ENCODE measurements at regions not wholly inside any gene's neighbourhood (a gene's known extent, or its start where the extent isn't known, plus 50 kb on each side); places are given as distances from the start of the nearest gene placed in this dataset.

- DNase-seq (ENCODE audit: low spot score) = no peak
- Histone ChIP-seq H3K27ac (replicated peaks; ENCODE audit: low read length) (no peak overlapping the region), H3K4me3 (ENCODE audit: low read length in 2 of 2) (no peak overlapping the region), H3K4me2 (ENCODE audit: insufficient read depth, low read length, poor library complexity, severe bottlenecking) (no peak overlapping the region), H3K18ac (ENCODE audit: low read length) (no peak overlapping the region), H4K8ac (ENCODE audit: low read depth, low read length) (no peak overlapping the region), H2BK12ac (ENCODE audit: low read length) (no peak overlapping the region), H2BK15ac (ENCODE audit: low read length) (no peak overlapping the region), H3K9me3 (replicated peaks in 1 of 2; ENCODE audit: control insufficient read depth in 2 of 2, insufficient read depth in 1 of 2, low read depth in 1 of 2, low read length in 2 of 2) (no peaks in the 10 kb centered on the region), H3K27me3 (ENCODE audit: control insufficient read depth in 3 of 3, insufficient read depth in 3 of 3, low read depth in 1 of 3, low read length in 3 of 3) (no peaks in the 10 kb centered on the region), H2BK5ac (ENCODE audit: low read length) (no peak overlapping the region), H3K4ac (ENCODE audit: low read length) (no peak overlapping the region), H2AFZ (ENCODE audit: low read length) (no peak overlapping the region), H3K36me3 (replicated peaks in 1 of 2; ENCODE audit: control insufficient read depth in 2 of 2, insufficient read depth in 2 of 2, low read length in 2 of 2) (no peaks in the 10 kb centered on the region), H3K79me1 (ENCODE audit: low read depth, low read length) (no peaks in the 10 kb centered on the region), H2BK120ac (ENCODE audit: low read depth, low read length) (no peak overlapping the region), H3K4me1 (ENCODE audit: control insufficient read depth in 2 of 2, insufficient read depth in 1 of 2, low read depth in 1 of 2, low read length in 2 of 2) (no peaks in the 10 kb centered on the region), H3K9ac (ENCODE audit: low read depth, low read length, poor library complexity) (no peak overlapping the region), H3K14ac (ENCODE audit: low read length) (no peak overlapping the region), H2AK5ac (ENCODE audit: low read depth, low read length) (no peak overlapping the region), H3K23ac (ENCODE audit: low read depth, low read length, poor library complexity) (no peak overlapping the region), H4K91ac (ENCODE audit: low read depth, low read length, poor library complexity) (no peak overlapping the region)
- no CpG with 5 or more reads among the region's 1 CpG for WGBS, 2 donors (ENCODE audit: extremely low coverage in 2 of 2, insufficient read length in 2 of 2, insufficient replicate concordance in 1 of 2)
Observed at GRCh38 chr7:13518738-13519137, 470.7 kb downstream of the ETV1 start.

GRCh38 chr7:13524076-13524475 lies 465.4 kb downstream of the ETV1 start:
- Histone ChIP-seq H2AK5ac (ENCODE audit: low read depth, low read length) (no peak overlapping the region), H3K18ac (ENCODE audit: low read length) (no peak overlapping the region)
- no peak for DNase-seq (ENCODE audit: low spot score)

GRCh38 chr7:13532028-13532753 lies 457.3 kb downstream of the ETV1 start:
- Histone ChIP-seq H2AK5ac (ENCODE audit: low read depth, low read length) (no peak overlapping the region), H4K8ac (ENCODE audit: low read depth, low read length) (no peak overlapping the region), H2BK12ac (ENCODE audit: low read length) (no peak overlapping the region), H3K79me1 (ENCODE audit: low read depth, low read length) (no peaks in the 10 kb centered on the region), H3K36me3 (replicated peaks in 1 of 2; ENCODE audit: control insufficient read depth in 2 of 2, insufficient read depth in 2 of 2, low read length in 2 of 2) (no peaks in the 10 kb centered on the region), H2BK120ac (ENCODE audit: low read depth, low read length) (no peak overlapping the region), H3K4me3 (ENCODE audit: low read length in 2 of 2) (no peak overlapping the region), H3K4me2 (ENCODE audit: insufficient read depth, low read length, poor library complexity, severe bottlenecking) (no peak overlapping the region), H2AFZ (ENCODE audit: low read length) (no peak overlapping the region), H3K4ac (ENCODE audit: low read length) (no peak overlapping the region), H3K18ac (ENCODE audit: low read length) (no peak overlapping the region), H3K27ac (replicated peaks; ENCODE audit: low read length) (no peak overlapping the region), H2BK5ac (ENCODE audit: low read length) (no peak overlapping the region), H3K23ac (ENCODE audit: low read depth, low read length, poor library complexity) (no peak overlapping the region), H4K91ac (ENCODE audit: low read depth, low read length, poor library complexity) (no peak overlapping the region), H3K4me1 (ENCODE audit: control insufficient read depth in 2 of 2, insufficient read depth in 1 of 2, low read depth in 1 of 2, low read length in 2 of 2) (peaks cover 2% of the 10 kb centered on the region in 2 donors), H3K9me3 (replicated peaks in 1 of 2; ENCODE audit: control insufficient read depth in 2 of 2, insufficient read depth in 1 of 2, low read depth in 1 of 2, low read length in 2 of 2) (no peaks in the 10 kb centered on the region), H3K14ac (ENCODE audit: low read length) (no peak overlapping the region), H2BK15ac (ENCODE audit: low read length) (no peak overlapping the region), H3K27me3 (ENCODE audit: control insufficient read depth in 3 of 3, insufficient read depth in 3 of 3, low read depth in 1 of 3, low read length in 3 of 3) (no peaks in the 10 kb centered on the region), H3K9ac (ENCODE audit: low read depth, low read length, poor library complexity) (no peak overlapping the region)
- WGBS, 2 donors (ENCODE audit: extremely low coverage in 2 of 2, insufficient read length in 2 of 2, insufficient replicate concordance in 1 of 2) = 100% methylated on average over 2 of the region's 5 CpGs; no CpG with 5 or more reads in 1 of the 2 donors
- no peak for DNase-seq (ENCODE audit: low spot score)

More at GRCh38 chr7:13524076-13524475, 465.4 kb downstream of the ETV1 start:
- Histone ChIP-seq H3K4me2 (ENCODE audit: insufficient read depth, low read length, poor library complexity, severe bottlenecking) (no peak overlapping the region), H3K4ac (ENCODE audit: low read length) (no peak overlapping the region), H3K27me3 (ENCODE audit: control insufficient read depth in 3 of 3, insufficient read depth in 3 of 3, low read depth in 1 of 3, low read length in 3 of 3) (no peaks in the 10 kb centered on the region), H3K23ac (ENCODE audit: low read depth, low read length, poor library complexity) (no peak overlapping the region), H2BK5ac (ENCODE audit: low read length) (no peak overlapping the region), H3K9ac (ENCODE audit: low read depth, low read length, poor library complexity) (no peak overlapping the region), H3K4me1 (ENCODE audit: control insufficient read depth in 2 of 2, insufficient read depth in 1 of 2, low read depth in 1 of 2, low read length in 2 of 2) (peaks cover 0 to 2% of the 10 kb centered on the region in 2 donors), H4K8ac (ENCODE audit: low read depth, low read length) (no peak overlapping the region), H3K79me1 (ENCODE audit: low read depth, low read length) (no peaks in the 10 kb centered on the region), H3K9me3 (replicated peaks in 1 of 2; ENCODE audit: control insufficient read depth in 2 of 2, insufficient read depth in 1 of 2, low read depth in 1 of 2, low read length in 2 of 2) (no peaks in the 10 kb centered on the region), H3K36me3 (replicated peaks in 1 of 2; ENCODE audit: control insufficient read depth in 2 of 2, insufficient read depth in 2 of 2, low read length in 2 of 2) (no peaks in the 10 kb centered on the region), H3K27ac (replicated peaks; ENCODE audit: low read length) (no peak overlapping the region), H4K91ac (ENCODE audit: low read depth, low read length, poor library complexity) (no peak overlapping the region), H3K4me3 (ENCODE audit: low read length in 2 of 2) (no peak overlapping the region), H2AFZ (ENCODE audit: low read length) (no peak overlapping the region), H2BK120ac (ENCODE audit: low read depth, low read length) (no peak overlapping the region), H3K14ac (ENCODE audit: low read length) (no peak overlapping the region), H2BK12ac (ENCODE audit: low read length) (no peak overlapping the region), H2BK15ac (ENCODE audit: low read length) (no peak overlapping the region)

GRCh38 chr7:13538669-13539068 lies 450.8 kb downstream of the ETV1 start:
- Histone ChIP-seq H3K79me1 (ENCODE audit: low read depth, low read length) (no peaks in the 10 kb centered on the region), H3K4me1 (ENCODE audit: control insufficient read depth in 2 of 2, insufficient read depth in 1 of 2, low read depth in 1 of 2, low read length in 2 of 2) (no peaks in the 10 kb centered on the region), H2AK5ac (ENCODE audit: low read depth, low read length) (no peak overlapping the region), H2BK120ac (ENCODE audit: low read depth, low read length) (no peak overlapping the region), H3K23ac (ENCODE audit: low read depth, low read length, poor library complexity) (no peak overlapping the region), H3K14ac (ENCODE audit: low read length) (no peak overlapping the region), H3K9ac (ENCODE audit: low read depth, low read length, poor library complexity) (no peak overlapping the region), H2AFZ (ENCODE audit: low read length) (peak overlapping the region; percentile 43), H3K27ac (replicated peaks; ENCODE audit: low read length) (no peak overlapping the region), H3K4me3 (ENCODE audit: low read length in 2 of 2) (no peak overlapping the region), H2BK12ac (ENCODE audit: low read length) (no peak overlapping the region), H3K27me3 (ENCODE audit: control insufficient read depth in 3 of 3, insufficient read depth in 3 of 3, low read depth in 1 of 3, low read length in 3 of 3) (no peaks in the 10 kb centered on the region), H3K18ac (ENCODE audit: low read length) (no peak overlapping the region), H4K91ac (ENCODE audit: low read depth, low read length, poor library complexity) (no peak overlapping the region), H3K36me3 (replicated peaks in 1 of 2; ENCODE audit: control insufficient read depth in 2 of 2, insufficient read depth in 2 of 2, low read length in 2 of 2) (no peaks in the 10 kb centered on the region), H2BK15ac (ENCODE audit: low read length) (no peak overlapping the region), H3K4me2 (ENCODE audit: insufficient read depth, low read length, poor library complexity, severe bottlenecking) (no peak overlapping the region), H2BK5ac (ENCODE audit: low read length) (no peak overlapping the region), H4K8ac (ENCODE audit: low read depth, low read length) (no peak overlapping the region), H3K4ac (ENCODE audit: low read length) (no peak overlapping the region), H3K9me3 (replicated peaks in 1 of 2; ENCODE audit: control insufficient read depth in 2 of 2, insufficient read depth in 1 of 2, low read depth in 1 of 2, low read length in 2 of 2) (no peaks in the 10 kb centered on the region)
- no CpG with 5 or more reads among the region's 6 CpGs for WGBS, 2 donors (ENCODE audit: extremely low coverage in 2 of 2, insufficient read length in 2 of 2, insufficient replicate concordance in 1 of 2)
- DNase-seq (ENCODE audit: low spot score) = no peak

Measured in neuronal stem cell (in vitro differentiated cells).